Transverse colon (tissue), 4 donors: ENCODE measurements at regions not wholly inside any gene's neighbourhood (a gene's known extent, or its start where the extent isn't known, plus 50 kb on each side); places are given as distances from the start of the nearest gene placed in this dataset.

Experiments used
- DNase-seq: peaks from one replicate; pipeline ENCODE4 v3.0.0-alpha.2; 2019
- H3K27ac ChIP-seq, 4 donors: fragments of 200-600 bp; sonication (generic); 2 replicates each; pipeline ENCODE4 v1.5.1; 2016 to 2018; ENCODE audit warnings: inconsistent platforms in 4 of 4
- H3K27me3 ChIP-seq: fragments of 200-600 bp; sonication (generic); 2 replicates; pipeline ENCODE4 v1.5.1; 2017; ENCODE audit warnings: inconsistent platforms
- H3K36me3 ChIP-seq, 4 donors: fragments of 200-600 bp; sonication (generic); 2 replicates each; pipeline ENCODE4 v1.5.1; 2017 to 2019; ENCODE audit warnings: inconsistent platforms in 4 of 4
- H3K4me1 ChIP-seq, 4 donors: fragments of 200-600 bp; sonication (generic); 2 replicates each; pipeline ENCODE4 v1.5.1; 2017 to 2020; ENCODE audit warnings: inconsistent platforms in 4 of 4
- H3K4me3 ChIP-seq, 4 donors: fragments of 200-600 bp; sonication (generic); 1 replicate in 1 of 4; 2 replicates in 3 of 4; pipeline versions ENCODE4 v1.5.1 to v1.6.1; 2017 to 2019; ENCODE audit warnings: inconsistent platforms in 4 of 4
- H3K9me3 ChIP-seq, 2 donors: fragments of 200-600 bp; sonication (generic); 2 replicates each; pipeline ENCODE4 v1.5.1; 2017 to 2019; ENCODE audit warnings: inconsistent platforms in 2 of 2
- EP300 ChIP-seq: sonication (generic); formaldehyde crosslinking; IDR thresholded peaks from one replicate; pipeline ENCODE4 v1.6.1; 2017; ENCODE audit warnings: antibody characterized with exemption, low read depth
- POLR2A ChIP-seq: fragments of 450-650 bp; IDR thresholded peaks from one replicate; pipeline ENCODE4 v1.6.1; 2016; ENCODE audit warnings: antibody characterized with exemption, mild to moderate bottlenecking, moderate library complexity
- POLR2AphosphoS5 ChIP-seq, 3 donors: sonication (generic); formaldehyde crosslinking; IDR thresholded peaks; one replicate each; pipeline ENCODE4 v1.6.1; 2016; ENCODE audit warnings: antibody characterized with exemption in 3 of 3
- WGBS, 2 donors: methylation state at CpG; one replicate each; pipeline ENCODE4 v1.1.5; 2018; ENCODE audit warnings: low coverage in 1 of 2; 5-methylcytosine and 5-hydroxymethylcytosine counted together
- in situ Hi-C, 4 donors: fragments of 200-750 bp; cut with MboI; loops; one replicate each; pipeline versions ENCODE4 v1.15.0 to v1.15.1; 2017; ENCODE audit warnings: low sequenced_read_pairs in 3 of 4, low pct_ligation_motif_present in 1 of 4, low pct_unique_long_range_greater_than_20kb in 1 of 4
- intact Hi-C: fragments of 100-400 bp; cut with DNase I; formaldehyde crosslinking; loops from one replicate; pipeline ENCODE4 v1.15.1; 2023; ENCODE audit warnings: low total_unique reads
- TF ChIP-seq, protein P1 (sequence below), 5 experiments: fragments of 200-600 bp in 3 of 5; fragments of 450-650 bp in 2 of 5; sonication (generic) in 3 of 5; IDR thresholded peaks; 1 replicate in 2 of 5; 2 replicates in 3 of 5; pipeline ENCODE4 v1.5.1; 2016 to 2017; ENCODE audit warnings: antibody characterized with exemption in 5 of 5, inconsistent platforms in 3 of 5, mild to moderate bottlenecking in 2 of 5, moderate library complexity in 1 of 5

DNA sequence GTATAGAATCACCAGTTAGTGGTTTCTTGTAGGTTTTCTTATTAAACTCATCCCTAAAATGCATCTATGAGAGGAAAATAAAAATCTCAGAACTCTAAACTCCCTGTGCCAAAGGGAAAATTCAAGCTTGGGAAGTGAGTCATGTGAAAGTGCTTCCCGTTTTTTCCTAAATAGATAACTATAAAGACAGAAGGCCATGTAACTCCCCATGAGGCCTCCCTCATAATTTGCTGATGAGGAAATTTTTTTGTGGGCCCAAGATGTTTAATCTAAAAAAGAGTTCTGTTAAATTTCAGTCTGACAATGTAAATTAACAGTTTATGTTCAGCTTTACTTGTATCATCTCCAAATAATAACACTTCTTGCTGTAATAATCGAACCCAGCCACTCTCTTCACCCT, 1273.9 kb downstream of the OTOL1 start:
- Histone ChIP-seq H3K27ac (no peak overlapping the region), H3K36me3 (no peaks in the 10 kb centered on the region), H3K9me3 (no peaks in the 10 kb centered on the region), H3K27me3 (no peaks in the 10 kb centered on the region), H3K4me3 (no peak overlapping the region), H3K4me1 (peaks cover 0 to 3% (median 0%) of the 10 kb centered on the region in 4 donors)
- 50 to 53% methylated on average over 2 of the region's 2 CpGs for WGBS, 2 donors
- TF ChIP-seq EP300 (no peak), POLR2AphosphoS5 (IDR thresholded peaks at IDR 0.05) (no peak), POLR2A (no peak)
- TF ChIP-seq, protein P1, sequence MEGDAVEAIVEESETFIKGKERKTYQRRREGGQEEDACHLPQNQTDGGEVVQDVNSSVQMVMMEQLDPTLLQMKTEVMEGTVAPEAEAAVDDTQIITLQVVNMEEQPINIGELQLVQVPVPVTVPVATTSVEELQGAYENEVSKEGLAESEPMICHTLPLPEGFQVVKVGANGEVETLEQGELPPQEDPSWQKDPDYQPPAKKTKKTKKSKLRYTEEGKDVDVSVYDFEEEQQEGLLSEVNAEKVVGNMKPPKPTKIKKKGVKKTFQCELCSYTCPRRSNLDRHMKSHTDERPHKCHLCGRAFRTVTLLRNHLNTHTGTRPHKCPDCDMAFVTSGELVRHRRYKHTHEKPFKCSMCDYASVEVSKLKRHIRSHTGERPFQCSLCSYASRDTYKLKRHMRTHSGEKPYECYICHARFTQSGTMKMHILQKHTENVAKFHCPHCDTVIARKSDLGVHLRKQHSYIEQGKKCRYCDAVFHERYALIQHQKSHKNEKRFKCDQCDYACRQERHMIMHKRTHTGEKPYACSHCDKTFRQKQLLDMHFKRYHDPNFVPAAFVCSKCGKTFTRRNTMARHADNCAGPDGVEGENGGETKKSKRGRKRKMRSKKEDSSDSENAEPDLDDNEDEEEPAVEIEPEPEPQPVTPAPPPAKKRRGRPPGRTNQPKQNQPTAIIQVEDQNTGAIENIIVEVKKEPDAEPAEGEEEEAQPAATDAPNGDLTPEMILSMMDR (IDR thresholded peaks at IDR 0.05) = no peak
- no peak for DNase-seq
- intact Hi-C loops = no loop called here
- in situ Hi-C loops = no loop called here

DNA sequence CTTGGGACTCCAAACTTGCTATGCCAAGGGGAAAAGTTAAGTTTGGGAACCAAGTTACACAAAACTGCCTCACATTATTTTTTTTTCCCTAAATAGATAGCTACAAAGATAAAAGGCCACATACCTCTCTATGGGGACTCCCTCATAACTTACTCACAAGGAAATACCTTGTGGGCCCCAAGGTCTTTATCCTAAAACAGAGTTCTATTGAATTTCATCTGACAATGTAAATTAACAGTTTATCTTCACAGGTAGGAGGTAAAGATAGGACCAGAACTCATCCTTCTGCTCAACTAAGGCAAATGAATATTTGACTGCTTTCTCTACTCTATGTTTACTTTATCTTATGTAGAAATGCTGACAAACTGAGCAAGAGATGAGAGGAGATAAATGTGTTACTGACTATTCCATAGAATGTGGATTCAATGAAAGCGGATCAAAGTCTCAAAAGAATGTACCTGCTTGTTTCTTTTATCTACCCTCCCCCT, 1278.0 kb downstream of the OTOL1 start:
- DNase-seq = no peak
- no peaks in the 10 kb centered on the region for H3K36me3 ChIP-seq
- intact Hi-C loops (no loop called here), in situ Hi-C loops (no loop called here)
- TF ChIP-seq POLR2A (no peak), EP300 (no peak), POLR2AphosphoS5 (IDR thresholded peaks at IDR 0.05) (no peak)
- TF ChIP-seq, protein P1 (IDR thresholded peaks at IDR 0.05) = no peak
- no peaks in the 10 kb centered on the region for H3K27me3 ChIP-seq
- no peak overlapping the region for H3K4me3 ChIP-seq
- peaks cover 0 to 3% (median 0%) of the 10 kb centered on the region in 4 donors for H3K4me1 ChIP-seq
- no peaks in the 10 kb centered on the region for H3K9me3 ChIP-seq
- 79 to 92% methylated on average over 1 of the region's 1 CpG for WGBS, 2 donors
- no peak overlapping the region for H3K27ac ChIP-seq

DNA sequence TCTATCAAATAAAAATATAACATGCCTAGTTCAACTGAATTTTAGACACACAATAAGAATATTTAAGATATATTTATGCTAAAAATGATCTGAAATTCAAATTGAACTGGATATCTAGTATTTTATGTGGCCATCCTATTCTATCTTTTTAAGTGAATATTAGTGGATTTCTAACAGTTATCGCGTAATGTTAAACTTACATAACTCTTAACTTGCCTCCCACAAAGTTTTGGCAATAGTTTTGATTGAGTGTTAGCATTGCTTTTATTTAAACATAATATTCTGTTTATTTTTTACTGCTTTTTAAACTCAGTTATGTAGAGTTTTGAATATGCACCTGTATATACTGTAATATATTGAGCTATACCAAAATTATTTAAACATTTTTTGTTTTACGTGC, 1279.5 kb downstream of the OTOL1 start:
- in situ Hi-C loops = no loop called here
- H3K9me3 ChIP-seq = no peaks in the 10 kb centered on the region
- TF ChIP-seq EP300 = no peak
- TF ChIP-seq POLR2AphosphoS5 (IDR thresholded peaks at IDR 0.05) = no peak
- TF ChIP-seq, protein P1 (IDR thresholded peaks at IDR 0.05) = no peak
- TF ChIP-seq POLR2A = no peak
- DNase-seq = no peak
- H3K27me3 ChIP-seq = no peaks in the 10 kb centered on the region
- H3K36me3 ChIP-seq = no peaks in the 10 kb centered on the region
- H3K4me1 ChIP-seq = no peaks in the 10 kb centered on the region
- no peak overlapping the region for H3K27ac ChIP-seq
- intact Hi-C loops = no loop called here
- WGBS, 2 donors = 31 to 92% methylated on average over 3 of the region's 3 CpGs
- no peak overlapping the region for H3K4me3 ChIP-seq

DNA sequence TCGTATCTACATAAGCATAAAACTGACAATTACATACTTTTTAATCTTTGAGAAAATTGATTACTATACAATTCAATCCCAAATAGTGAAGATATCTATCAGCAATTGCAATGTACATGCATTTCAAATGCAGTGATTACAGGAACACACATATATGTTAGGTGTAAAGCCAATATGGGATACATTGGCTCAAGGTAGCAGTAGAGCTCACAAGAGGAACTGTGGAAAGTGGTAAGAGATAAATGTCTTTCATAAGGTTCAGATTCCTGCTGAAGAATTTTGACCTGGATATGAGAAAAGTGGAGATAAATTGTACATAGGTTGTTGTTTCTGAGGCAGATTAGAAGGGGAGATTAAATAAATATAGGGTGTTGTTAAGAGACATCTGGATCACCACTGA, 1280.5 kb downstream of the OTOL1 start:
- H3K4me1 ChIP-seq = no peaks in the 10 kb centered on the region
- no peaks in the 10 kb centered on the region for H3K27me3 ChIP-seq
- in situ Hi-C loops (no loop called here), intact Hi-C loops (no loop called here)
- H3K27ac ChIP-seq = no peak overlapping the region
- DNase-seq = no peak
- H3K36me3 ChIP-seq = no peaks in the 10 kb centered on the region
- TF ChIP-seq EP300 = no peak
- TF ChIP-seq POLR2AphosphoS5 (IDR thresholded peaks at IDR 0.05) = no peak
- TF ChIP-seq, protein P1 (IDR thresholded peaks at IDR 0.05) = peak in 1 of 5 experiments; percentile 30
- H3K9me3 ChIP-seq = no peaks in the 10 kb centered on the region
- 85 to 88% methylated on average over 1 of the region's 1 CpG for WGBS, 2 donors
- no peak overlapping the region for H3K4me3 ChIP-seq
